ENCODE measurements at regions not wholly inside any gene's neighbourhood (a gene's known extent, or its start where the extent isn't known, plus 50 kb on each side); places are given as distances from the start of the nearest gene placed in this dataset.

DNA sequence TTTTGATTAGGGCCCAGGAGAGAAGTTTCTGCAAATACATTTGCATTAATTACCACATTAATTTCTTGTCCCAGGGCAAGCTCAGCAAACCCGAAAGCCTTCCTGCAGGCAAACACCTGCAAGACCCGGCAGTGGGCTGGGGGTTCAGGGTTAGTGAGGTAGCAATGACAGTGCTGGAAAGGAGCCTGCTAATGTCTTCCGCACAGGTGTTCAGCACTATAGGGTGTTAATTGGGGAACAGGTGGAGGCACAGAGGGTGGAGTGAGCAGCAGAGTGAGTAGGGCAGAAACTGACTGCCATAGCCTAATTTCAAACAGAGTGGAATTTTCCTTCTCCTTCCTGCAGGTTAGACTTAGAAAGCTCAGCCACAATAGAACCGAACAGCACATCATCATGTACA lies 50.9 kb upstream of the UBASH3B start:
- TF ChIP-seq, protein P1, sequence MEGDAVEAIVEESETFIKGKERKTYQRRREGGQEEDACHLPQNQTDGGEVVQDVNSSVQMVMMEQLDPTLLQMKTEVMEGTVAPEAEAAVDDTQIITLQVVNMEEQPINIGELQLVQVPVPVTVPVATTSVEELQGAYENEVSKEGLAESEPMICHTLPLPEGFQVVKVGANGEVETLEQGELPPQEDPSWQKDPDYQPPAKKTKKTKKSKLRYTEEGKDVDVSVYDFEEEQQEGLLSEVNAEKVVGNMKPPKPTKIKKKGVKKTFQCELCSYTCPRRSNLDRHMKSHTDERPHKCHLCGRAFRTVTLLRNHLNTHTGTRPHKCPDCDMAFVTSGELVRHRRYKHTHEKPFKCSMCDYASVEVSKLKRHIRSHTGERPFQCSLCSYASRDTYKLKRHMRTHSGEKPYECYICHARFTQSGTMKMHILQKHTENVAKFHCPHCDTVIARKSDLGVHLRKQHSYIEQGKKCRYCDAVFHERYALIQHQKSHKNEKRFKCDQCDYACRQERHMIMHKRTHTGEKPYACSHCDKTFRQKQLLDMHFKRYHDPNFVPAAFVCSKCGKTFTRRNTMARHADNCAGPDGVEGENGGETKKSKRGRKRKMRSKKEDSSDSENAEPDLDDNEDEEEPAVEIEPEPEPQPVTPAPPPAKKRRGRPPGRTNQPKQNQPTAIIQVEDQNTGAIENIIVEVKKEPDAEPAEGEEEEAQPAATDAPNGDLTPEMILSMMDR (IDR thresholded peaks at IDR 0.05; ENCODE audit: low read depth, low read length, missing input control), result no peak
- TF ChIP-seq, protein P2, sequence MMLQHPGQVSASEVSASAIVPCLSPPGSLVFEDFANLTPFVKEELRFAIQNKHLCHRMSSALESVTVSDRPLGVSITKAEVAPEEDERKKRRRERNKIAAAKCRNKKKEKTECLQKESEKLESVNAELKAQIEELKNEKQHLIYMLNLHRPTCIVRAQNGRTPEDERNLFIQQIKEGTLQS (IDR thresholded peaks at IDR 0.05), result no peak
- TF ChIP-seq FOXA1 (IDR thresholded peaks at IDR 0.05), result no peak
- no peak for TF ChIP-seq JUND (IDR thresholded peaks at IDR 0.05)
- TF ChIP-seq HNF4G (IDR thresholded peaks at IDR 0.05), result no peak
- TF ChIP-seq, protein P3, sequence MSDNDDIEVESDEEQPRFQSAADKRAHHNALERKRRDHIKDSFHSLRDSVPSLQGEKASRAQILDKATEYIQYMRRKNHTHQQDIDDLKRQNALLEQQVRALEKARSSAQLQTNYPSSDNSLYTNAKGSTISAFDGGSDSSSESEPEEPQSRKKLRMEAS (IDR thresholded peaks at IDR 0.05), result no peak
